HEK293 (cell line): ENCODE measurements at regions not wholly inside any gene's neighbourhood (a gene's known extent, or its start where the extent isn't known, plus 50 kb on each side); places are given as distances from the start of the nearest gene placed in this dataset.

Source experiments
- BCL6B ChIP-seq: fragments of 450-650 bp; formaldehyde crosslinking; IDR thresholded peaks from 2 replicates; pipeline ENCODE4 v1.5.1; 2017; ENCODE audit warnings: missing biosample characterization, missing genetic modification characterization
- CTCF ChIP-seq: fragments of 450-650 bp; formaldehyde crosslinking; IDR thresholded peaks from 2 replicates; pipeline ENCODE4 v1.5.1; 2016; ENCODE audit warnings: missing biosample characterization, missing genetic modification characterization
- HOXA7 ChIP-seq: sonication (generic); formaldehyde crosslinking; IDR thresholded peaks from 2 replicates; pipeline ENCODE4 v1.8.1; 2022; ENCODE audit warnings: missing genetic modification reagents, borderline replicate concordance
- HOXC10 ChIP-seq: sonication (generic); formaldehyde crosslinking; IDR thresholded peaks from 2 replicates; pipeline ENCODE4 v1.8.1; 2023; ENCODE audit warnings: mild to moderate bottlenecking, missing genetic modification reagents
- IKZF3 ChIP-seq: fragments of 450-650 bp; IDR thresholded peaks from 2 replicates; pipeline ENCODE4 v1.5.0; 2018; ENCODE audit warnings: missing biosample characterization, mild to moderate bottlenecking, missing genetic modification characterization, moderate library complexity
- MEIS1 ChIP-seq: sonication (generic); formaldehyde crosslinking; IDR thresholded peaks from 2 replicates; pipeline ENCODE4 v1.8.1; 2022; ENCODE audit warnings: missing genetic modification reagents, mild to moderate bottlenecking, borderline replicate concordance
- PRDM10 ChIP-seq: fragments of 450-650 bp; formaldehyde crosslinking; IDR thresholded peaks from 2 replicates; pipeline ENCODE4 v1.5.1; 2016; ENCODE audit warnings: missing biosample characterization, missing genetic modification characterization
- ZBTB17 ChIP-seq: fragments of 450-650 bp; formaldehyde crosslinking; IDR thresholded peaks from 2 replicates; pipeline ENCODE4 v1.5.1; 2016; ENCODE audit warnings: missing biosample characterization, missing genetic modification characterization
- ZFP41 ChIP-seq: fragments of 450-650 bp; formaldehyde crosslinking; IDR thresholded peaks from 2 replicates; pipeline ENCODE4 v1.5.1; 2016; ENCODE audit warnings: missing biosample characterization, missing genetic modification characterization, borderline replicate concordance
- ZNF114 ChIP-seq: fragments of 450-650 bp; formaldehyde crosslinking; IDR thresholded peaks from 2 replicates; pipeline ENCODE4 v1.5.0; 2017; ENCODE audit warnings: missing biosample characterization, missing genetic modification characterization
- ZNF23 ChIP-seq: fragments of 450-650 bp; formaldehyde crosslinking; IDR thresholded peaks from 2 replicates; pipeline ENCODE4 v1.5.1; 2016; ENCODE audit warnings: missing biosample characterization, missing genetic modification characterization, borderline replicate concordance
- ZNF239 ChIP-seq: fragments of 450-650 bp; formaldehyde crosslinking; IDR thresholded peaks from 2 replicates; pipeline ENCODE4 v1.5.1; 2016; ENCODE audit warnings: missing biosample characterization, missing genetic modification characterization
- ZNF26 ChIP-seq: fragments of 450-650 bp; formaldehyde crosslinking; IDR thresholded peaks from 2 replicates; pipeline ENCODE4 v1.5.1; 2016; ENCODE audit warnings: missing biosample characterization, missing genetic modification characterization
- ZNF292 ChIP-seq: fragments of 450-650 bp; formaldehyde crosslinking; IDR thresholded peaks from 2 replicates; pipeline ENCODE4 v1.5.1; 2016; ENCODE audit warnings: low read depth, missing biosample characterization, missing genetic modification characterization, borderline replicate concordance
- ZNF311 ChIP-seq: fragments of 450-650 bp; formaldehyde crosslinking; IDR thresholded peaks from 2 replicates; pipeline ENCODE4 v1.5.1; 2017; ENCODE audit warnings: missing biosample characterization, missing genetic modification characterization, borderline replicate concordance
- ZNF341 ChIP-seq: fragments of 450-650 bp; formaldehyde crosslinking; IDR thresholded peaks from 2 replicates; pipeline ENCODE4; 2016; ENCODE audit warnings: low read depth, missing biosample characterization, missing genetic modification characterization
- ZNF354C ChIP-seq: fragments of 450-650 bp; formaldehyde crosslinking; IDR thresholded peaks from 2 replicates; pipeline ENCODE4 v1.5.1; 2016; ENCODE audit warnings: missing biosample characterization, missing genetic modification characterization, low read depth, borderline replicate concordance
- ZNF426 ChIP-seq: fragments of 450-650 bp; formaldehyde crosslinking; IDR thresholded peaks from 2 replicates; pipeline ENCODE4 v1.5.1; 2017; ENCODE audit warnings: missing biosample characterization, missing genetic modification characterization, mild to moderate bottlenecking, inconsistent platforms, moderate library complexity
- ZNF433 ChIP-seq: fragments of 450-650 bp; formaldehyde crosslinking; IDR thresholded peaks from 2 replicates; pipeline ENCODE4 v1.5.1; 2016; ENCODE audit warnings: missing biosample characterization, missing genetic modification characterization, low read depth
- ZNF449 ChIP-seq: fragments of 450-650 bp; formaldehyde crosslinking; IDR thresholded peaks from 2 replicates; pipeline ENCODE4 v1.5.1; 2017; ENCODE audit warnings: missing biosample characterization, mild to moderate bottlenecking, missing genetic modification characterization, moderate library complexity
- ZNF580 ChIP-seq: fragments of 450-650 bp; formaldehyde crosslinking; IDR thresholded peaks from 2 replicates; pipeline ENCODE4 v1.5.1; 2016; ENCODE audit warnings: missing biosample characterization, missing genetic modification characterization
- ZNF626 ChIP-seq: fragments of 450-650 bp; sonication (Bioruptor Pico); formaldehyde crosslinking; IDR thresholded peaks from 2 replicates; pipeline ENCODE4 v1.5.1; 2018; ENCODE audit warnings: missing biosample characterization, missing genetic modification characterization, inconsistent platforms
- ZNF639 ChIP-seq: fragments of 450-650 bp; formaldehyde crosslinking; IDR thresholded peaks from 2 replicates; pipeline ENCODE4 v1.5.1; 2016; ENCODE audit warnings: missing biosample characterization, missing genetic modification characterization
- ZNF658 ChIP-seq: fragments of 450-650 bp; formaldehyde crosslinking; IDR thresholded peaks from 2 replicates; pipeline ENCODE4; 2016; ENCODE audit warnings: missing biosample characterization, missing genetic modification characterization
- ZNF76 ChIP-seq: fragments of 450-650 bp; formaldehyde crosslinking; IDR thresholded peaks from 2 replicates; pipeline ENCODE4; 2016; ENCODE audit warnings: low read depth, missing biosample characterization, missing genetic modification characterization, borderline replicate concordance
- ZNF777 ChIP-seq: fragments of 450-650 bp; formaldehyde crosslinking; IDR thresholded peaks from 2 replicates; pipeline ENCODE4 v1.5.1; 2017; ENCODE audit warnings: missing biosample characterization, missing genetic modification characterization, borderline replicate concordance
- ZSCAN30 ChIP-seq: fragments of 450-650 bp; IDR thresholded peaks from 2 replicates; pipeline ENCODE4 v1.5.1; 2018; ENCODE audit warnings: missing biosample characterization, mild to moderate bottlenecking, missing genetic modification characterization, moderate library complexity

GRCh38 chr1:47709019-47709871, 271.4 kb downstream of the FOXD2 start (continued):
- TF ChIP-seq PRDM10 = peak; percentile 79
- TF ChIP-seq MEIS1 (CRISPR knock-in tag) = no peak
- no peak for TF ChIP-seq HOXC10 (CRISPR knock-in tag)
- TF ChIP-seq ZNF433 (tag by site-specific recombination) = no peak
- peak; percentile 89 for TF ChIP-seq CTCF (tag by site-specific recombination)
- TF ChIP-seq ZNF580 (tag by site-specific recombination) = no peak
- TF ChIP-seq ZNF26 (tag by site-specific recombination) = no peak
- no peak for TF ChIP-seq ZNF23 (tag by site-specific recombination)
- TF ChIP-seq ZNF311 (tag by site-specific recombination) = no peak
- TF ChIP-seq BCL6B (tag by site-specific recombination) = no peak
- TF ChIP-seq ZNF354C (tag by site-specific recombination) = no peak
- TF ChIP-seq ZNF449 = peak; percentile 70
- no peak for TF ChIP-seq ZNF626 (tag by site-specific recombination)
- no peak for TF ChIP-seq HOXA7 (CRISPR knock-in tag)
- TF ChIP-seq ZNF76 (tag by site-specific recombination) = peak; percentile 48; the same call in 1 of the 2 replicates
- no peak for TF ChIP-seq ZNF426
- 0 out of 2 replicates have a peak, but pooled peaks have one; percentile 7 for TF ChIP-seq ZNF239 (tag by site-specific recombination)
- TF ChIP-seq ZNF292 (tag by site-specific recombination) = no peak
- TF ChIP-seq ZNF639 (tag by site-specific recombination) = no peak
- 0 out of 2 replicates have a peak, but pooled peaks have one; percentile 17 for TF ChIP-seq ZNF341 (tag by site-specific recombination)
- peak; percentile 80 for TF ChIP-seq ZBTB17 (tag by site-specific recombination)
- no peak for TF ChIP-seq ZNF114 (tag by site-specific recombination)
- TF ChIP-seq ZNF658 (tag by site-specific recombination) = no peak
- no peak for TF ChIP-seq ZFP41 (tag by site-specific recombination)
- peak; percentile 51; the same call in 1 of the 2 replicates for TF ChIP-seq ZNF777 (tag by site-specific recombination)
- TF ChIP-seq ZSCAN30 (tag by site-specific recombination) = peak; percentile 66; the same call in 1 of the 2 replicates
- peak; percentile 5 for TF ChIP-seq IKZF3 (tag by site-specific recombination)
